Thoracic aorta (tissue), 2 donors: ENCODE measurements at regions not wholly inside any gene's neighbourhood (a gene's known extent, or its start where the extent isn't known, plus 50 kb on each side); places are given as distances from the start of the nearest gene placed in this dataset.

ENCODE experiments used
- ATAC-seq: fragments of 150-250 bp; one replicate; pipeline ENCODE4 v1.8.0; 2017; ENCODE audit warnings: low read depth; ENCODE audit not compliant: insufficient number of reproducible peaks, low FRiP score
- DNase-seq: peaks from one replicate; pipeline ENCODE4 v3.0.0-alpha.2; 2020; ENCODE audit warnings: low spot score
- H3K27ac ChIP-seq, 2 donors: fragments of 200-600 bp; sonication (generic); 1 replicate in 1 of 2; 2 replicates in 1 of 2; pipeline ENCODE4 v1.5.1; 2016; ENCODE audit warnings: mild to moderate bottlenecking in 2 of 2, moderate library complexity in 2 of 2
- H3K27me3 ChIP-seq: fragments of 200-600 bp; sonication (generic); replicated peaks from 2 replicates; pipeline ENCODE4 v1.6.0; 2016; ENCODE audit warnings: mild to moderate bottlenecking; ENCODE audit not compliant: insufficient read depth
- H3K36me3 ChIP-seq: fragments of 200-600 bp; sonication (generic); one replicate; pipeline ENCODE4 v1.5.1; 2016
- H3K4me1 ChIP-seq, 2 donors: fragments of 200-600 bp; sonication (generic); 1 replicate in 1 of 2; 2 replicates in 1 of 2; pipeline versions ENCODE4 v1.5.1 to v1.6.0; 2016; ENCODE audit warnings: low read depth in 2 of 2, mild to moderate bottlenecking in 1 of 2; ENCODE audit not compliant: control insufficient read depth in 1 of 2
- H3K4me3 ChIP-seq: fragments of 200-600 bp; sonication (generic); 2 replicates; pipeline ENCODE4 v1.5.1; 2016; ENCODE audit warnings: mild to moderate bottlenecking
- H3K9me3 ChIP-seq: fragments of 200-600 bp; sonication (generic); 2 replicates; pipeline ENCODE4 v1.5.1; 2016
- CTCF ChIP-seq: fragments of 200-600 bp; sonication (generic); IDR thresholded peaks from one replicate; pipeline ENCODE4 v1.5.1; 2019; ENCODE audit warnings: antibody characterized with exemption

- TF ChIP-seq CTCF: peak; percentile 42
- no peaks in the 10 kb centered on the region for H3K9me3 ChIP-seq
- ATAC-seq (no peak), DNase-seq (no peak)
- no peak overlapping the region for H3K4me3 ChIP-seq
- H3K4me1 ChIP-seq: no peaks in the 10 kb centered on the region
- no peaks in the 10 kb centered on the region for H3K36me3 ChIP-seq
- H3K27me3 ChIP-seq: no peaks in the 10 kb centered on the region
- H3K27ac ChIP-seq: no peak overlapping the region
Observed at GRCh38 chr4:54384563-54384962, 155.5 kb downstream of the PDGFRA start.

- no peaks in the 10 kb centered on the region for H3K36me3 ChIP-seq
- TF ChIP-seq CTCF: no peak
- H3K9me3 ChIP-seq: no peaks in the 10 kb centered on the region
- no peaks in the 10 kb centered on the region for H3K4me1 ChIP-seq
- H3K27me3 ChIP-seq: no peaks in the 10 kb centered on the region
- H3K4me3 ChIP-seq: no peak overlapping the region
- DNase-seq (no peak), ATAC-seq (no peak)
- H3K27ac ChIP-seq: no peak overlapping the region
Observed at GRCh38 chr4:54386042-54386669, 157.1 kb downstream of the PDGFRA start.

GRCh38 chr4:54386693-54387092, 157.6 kb downstream of the PDGFRA start:
- TF ChIP-seq CTCF: no peak
- Histone ChIP-seq H3K36me3 (no peaks in the 10 kb centered on the region), H3K27ac (no peak overlapping the region), H3K27me3 (no peaks in the 10 kb centered on the region), H3K4me1 (no peaks in the 10 kb centered on the region), H3K4me3 (no peak overlapping the region), H3K9me3 (no peaks in the 10 kb centered on the region)
- DNase-seq: no peak
- ATAC-seq: no peak

GRCh38 chr4:54390670-54391069, 161.6 kb downstream of the PDGFRA start:
- Histone ChIP-seq H3K27me3 (no peaks in the 10 kb centered on the region), H3K36me3 (no peaks in the 10 kb centered on the region), H3K27ac (no peak overlapping the region), H3K4me3 (no peak overlapping the region), H3K4me1 (no peaks in the 10 kb centered on the region), H3K9me3 (no peaks in the 10 kb centered on the region)
- TF ChIP-seq CTCF: no peak
- no peak for DNase-seq
- no peak for ATAC-seq

- Histone ChIP-seq H3K9me3 (no peaks in the 10 kb centered on the region), H3K4me1 (no peaks in the 10 kb centered on the region), H3K36me3 (no peaks in the 10 kb centered on the region), H3K4me3 (no peak overlapping the region), H3K27ac (no peak overlapping the region), H3K27me3 (no peaks in the 10 kb centered on the region)
- TF ChIP-seq CTCF: no peak
- no peak for ATAC-seq
- DNase-seq: no peak
Observed at GRCh38 chr4:54391104-54391503, 162.0 kb downstream of the PDGFRA start.
